Small intestine (tissue), 7 donors: ENCODE measurements at regions not wholly inside any gene's neighbourhood (a gene's known extent, or its start where the extent isn't known, plus 50 kb on each side); places are given as distances from the start of the nearest gene placed in this dataset.
A peak's percentile ranks its signal among the peaks of the same experiment; 100 is the strongest.
"Not testable (repeated sequence)": the region's sequence is repeated elsewhere in the genome, so short reads cannot be mapped to it uniquely, and the experiment has no call there.

ENCODE experiments used
- DNase-seq, 2 donors: peaks; one replicate each; pipeline versions ENCODE4 v3.0.0 to v3.0.0-alpha.2; 2013
- FAIRE-seq: peaks from 2 replicates; lab custom pipeline; 2012; peaks lifted over from hg19 to GRCh38; lab: Jason Lieb, UNC
- H3K27ac ChIP-seq, 3 donors: one replicate each; pipeline ENCODE4 v1.5.1; 2013; ENCODE audit warnings: low read length in 2 of 3, mild to moderate bottlenecking in 2 of 3, control low read depth in 1 of 3, inconsistent platforms in 1 of 3, low read depth in 1 of 3, moderate library complexity in 1 of 3
- H3K27me3 ChIP-seq, 3 donors: one replicate each; pipeline ENCODE4 v1.6.1; 2013; ENCODE audit warnings: low read length in 3 of 3, inconsistent platforms in 1 of 3; ENCODE audit not compliant: control insufficient read depth in 3 of 3, insufficient read depth in 3 of 3
- H3K36me3 ChIP-seq, 3 donors: one replicate each; pipeline ENCODE4 v1.6.1; 2013; ENCODE audit warnings: low read length in 3 of 3, inconsistent platforms in 1 of 3, low read depth in 1 of 3, mild to moderate bottlenecking in 1 of 3, moderate library complexity in 1 of 3; ENCODE audit not compliant: control insufficient read depth in 3 of 3, insufficient read depth in 2 of 3
- H3K4me1 ChIP-seq, 3 donors: one replicate each; pipeline ENCODE4 v1.6.1; 2013; ENCODE audit warnings: low read length in 2 of 3, inconsistent platforms in 1 of 3, low read depth in 1 of 3, mild to moderate bottlenecking in 1 of 3, moderate library complexity in 1 of 3; ENCODE audit not compliant: control insufficient read depth in 3 of 3, insufficient read depth in 2 of 3
- H3K4me3 ChIP-seq, 3 donors: one replicate each; pipeline ENCODE4 v1.5.1; 2013; ENCODE audit warnings: low read length in 3 of 3, control low read depth in 1 of 3, inconsistent platforms in 1 of 3, low read depth in 1 of 3, mild to moderate bottlenecking in 1 of 3, moderate library complexity in 1 of 3
- H3K9me3 ChIP-seq, 2 donors: one replicate each; pipeline ENCODE4 v1.6.1; 2013; ENCODE audit warnings: low read depth in 1 of 2, low read length in 1 of 2; ENCODE audit not compliant: control insufficient read depth in 2 of 2, insufficient read depth in 1 of 2
- WGBS, 3 donors: extraction: QIAGEN DNeasy Blood & Tissue Kit; methylation state at CpG; one replicate each; pipeline ENCODE4 v1.1.7; 2013; 5-methylcytosine and 5-hydroxymethylcytosine counted together
- donor health status: healthy with polysubstance abuse.
- donor health status: control.
- donor health status: control.
- donor health status: Bipolar disorder and iron deficiency.
- donor health status: healthy.

DNA sequence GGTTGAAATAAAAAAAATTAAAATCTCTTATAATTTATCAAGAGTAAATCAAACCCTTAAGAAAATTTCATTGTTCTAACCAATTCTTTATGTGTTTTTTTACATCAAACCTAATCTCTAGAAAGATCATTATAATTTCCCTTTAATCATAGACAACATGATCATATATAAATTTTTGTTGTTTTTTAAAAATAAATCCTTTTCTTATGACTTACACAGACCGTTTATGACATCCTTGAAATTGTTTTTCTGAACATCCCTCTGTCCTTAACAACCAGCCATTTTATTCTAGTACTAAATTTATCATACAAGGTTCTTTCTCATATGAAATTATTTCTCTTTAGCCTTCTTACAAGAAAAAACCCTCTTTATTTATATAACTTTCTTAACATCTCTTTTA, 62.7 kb upstream of the GABRE start:
- Histone ChIP-seq H3K27me3 (no peaks in the 10 kb centered on the region), H3K4me3 (no peak overlapping the region), H3K9me3 (no peaks in the 10 kb centered on the region), H3K27ac (no peak overlapping the region), H3K4me1 (no peaks in the 10 kb centered on the region), H3K36me3 (no peaks in the 10 kb centered on the region)
- 39 to 56% (median 55%) methylated on average over 1 of the region's 1 CpG for WGBS, 3 donors
- no peak for DNase-seq
- peak; percentile 65 for FAIRE-seq

DNA sequence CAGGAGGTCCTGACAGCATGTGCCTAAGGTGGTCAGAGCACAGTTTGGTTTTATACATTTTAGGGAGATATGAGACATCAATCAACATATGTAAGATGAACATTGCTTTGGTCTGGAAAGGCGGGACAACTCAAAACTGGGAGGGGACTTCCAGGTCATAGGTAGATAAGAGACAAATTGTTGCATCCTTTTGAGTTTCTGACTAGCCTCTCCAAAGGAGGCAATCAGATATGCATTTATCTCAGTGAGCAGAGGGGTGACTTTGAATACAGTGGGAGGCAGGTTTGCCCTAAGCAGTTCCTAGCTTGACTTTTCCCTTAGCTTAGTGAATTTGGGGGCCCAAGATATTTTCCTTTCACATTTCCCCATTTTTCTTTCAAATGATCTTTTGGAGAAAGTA, 56.9 kb upstream of the GABRE start:
- FAIRE-seq, H3K27ac ChIP-seq, H3K4me1 ChIP-seq, H3K4me3 ChIP-seq, H3K9me3 ChIP-seq, DNase-seq, H3K36me3 ChIP-seq, H3K27me3 ChIP-seq: not testable (repeated sequence)
- 60 to 78% (median 62%) methylated on average over 1 of the region's 1 CpG for WGBS, 3 donors

DNA sequence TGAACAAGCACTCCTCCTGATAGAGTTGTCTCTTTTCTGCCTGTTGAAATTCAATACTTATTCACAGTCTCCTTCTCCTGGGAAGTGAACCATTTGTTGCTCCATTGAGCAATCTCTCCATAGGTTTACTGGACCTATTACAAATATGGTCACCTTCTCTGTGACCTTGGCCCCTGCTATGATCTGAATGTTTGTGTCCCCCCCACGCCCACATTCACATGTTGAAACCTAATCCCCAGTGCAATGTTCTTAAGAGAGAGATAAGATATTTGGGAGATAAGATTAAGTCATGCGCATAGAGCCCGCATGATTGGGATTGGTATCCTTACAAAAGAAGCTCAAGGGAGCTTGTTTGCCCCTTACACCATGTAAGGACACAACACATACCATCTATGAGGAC, 54.1 kb upstream of the GABRE start:
- DNase-seq, result no peak
- no peaks in the 10 kb centered on the region for H3K27me3 ChIP-seq
- no peak overlapping the region for H3K4me3 ChIP-seq
- H3K36me3 ChIP-seq, result no peaks in the 10 kb centered on the region
- H3K4me1 ChIP-seq, result no peaks in the 10 kb centered on the region
- no peak overlapping the region for H3K27ac ChIP-seq
- H3K9me3 ChIP-seq, result no peaks in the 10 kb centered on the region
- WGBS, 3 donors, result 71 to 77% (median 71%) methylated on average over 3 of the region's 3 CpGs
- no peak for FAIRE-seq

DNA sequence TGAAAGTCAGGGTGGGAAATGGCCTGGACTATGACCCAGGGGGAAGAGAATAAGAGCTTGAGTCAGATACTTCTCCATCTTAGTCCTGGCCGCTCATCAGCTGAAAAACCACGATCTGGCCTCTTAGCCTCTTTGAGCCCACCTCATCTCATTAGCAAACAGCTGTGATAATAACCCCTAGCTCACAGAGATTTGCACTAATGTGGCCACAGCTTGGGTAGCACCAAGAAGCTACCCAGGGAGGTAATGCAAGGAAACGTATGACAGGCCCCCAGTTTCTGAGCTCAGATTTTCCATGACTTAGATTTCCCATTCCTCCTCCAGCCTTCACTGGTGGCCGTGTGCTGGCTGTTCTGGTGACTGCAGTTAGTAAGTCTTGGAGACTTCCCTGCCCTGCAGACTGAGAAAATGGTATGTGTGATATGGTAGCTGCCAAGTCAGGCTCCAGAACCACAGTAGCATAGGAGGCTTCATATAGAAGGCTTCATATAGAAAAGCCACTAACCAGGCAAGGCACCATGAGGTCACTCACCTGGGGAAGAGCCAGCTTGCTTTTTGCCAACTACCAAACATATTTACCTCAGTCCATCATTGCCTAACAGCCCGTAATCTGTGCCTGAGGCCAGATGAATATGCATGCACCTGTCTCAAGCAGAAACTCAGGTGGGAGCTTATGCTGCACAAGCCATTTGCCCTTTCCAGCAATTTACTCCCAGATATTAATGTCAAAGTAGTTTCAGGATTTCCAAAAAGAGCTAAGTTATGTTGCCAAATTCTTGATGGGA, 51.4 kb upstream of the GABRE start:
- Histone ChIP-seq H3K4me3 (no peak overlapping the region), H3K27me3 (no peaks in the 10 kb centered on the region), H3K9me3 (no peaks in the 10 kb centered on the region), H3K27ac (no peak overlapping the region), H3K36me3 (no peaks in the 10 kb centered on the region), H3K4me1 (no peaks in the 10 kb centered on the region)
- no peak for DNase-seq
- whole genome bisulfite sequencing, 3 donors, result 66 to 80% (median 69%) methylated on average over 5 of the region's 5 CpGs
- FAIRE-seq, result no peak

DNA sequence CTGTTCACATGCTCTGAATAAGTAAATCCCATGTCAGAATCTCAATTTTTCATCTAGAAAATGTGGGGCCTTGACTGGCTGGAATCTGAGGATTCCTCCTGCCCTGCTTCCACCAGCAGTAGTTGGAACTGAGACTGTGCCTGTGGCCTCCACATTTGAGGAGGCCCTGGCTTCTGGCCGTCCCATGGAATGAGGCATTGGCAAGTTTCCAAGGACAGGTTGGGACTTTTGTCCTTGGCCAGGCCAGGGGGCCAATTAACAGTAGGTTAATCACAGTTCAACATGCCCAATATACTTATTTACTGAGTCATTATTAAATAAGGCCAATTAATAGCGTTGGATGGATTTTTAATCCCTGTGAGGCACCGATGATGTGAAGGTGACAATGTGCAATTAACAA, 50.2 kb upstream of the GABRE start:
- FAIRE-seq (no peak), DNase-seq (peak in 1 of 2 donors; percentile 34)
- Histone ChIP-seq H3K27me3 (no peaks in the 10 kb centered on the region), H3K4me3 (no peak overlapping the region), H3K4me1 (no peaks in the 10 kb centered on the region), H3K36me3 (no peaks in the 10 kb centered on the region), H3K27ac (no peak overlapping the region), H3K9me3 (no peaks in the 10 kb centered on the region)
- 20 to 56% (median 30%) methylated on average over 3 of the region's 3 CpGs for WGBS, 3 donors
